Ascending aorta (tissue), 2 donors: ENCODE measurements at regions not wholly inside any gene's neighbourhood (a gene's known extent, or its start where the extent isn't known, plus 50 kb on each side); places are given as distances from the start of the nearest gene placed in this dataset.
"Not testable (repeated sequence)": the region's sequence is repeated elsewhere in the genome, so short reads cannot be mapped to it uniquely, and the experiment has no call there.

Source experiments
- DNase-seq, 2 donors: peaks; one replicate each; pipeline ENCODE4 v3.0.0-alpha.2; 2019; ENCODE audit warnings: low spot score in 2 of 2
- H3K27ac ChIP-seq, 2 donors: fragments of 200-600 bp; sonication (generic); one replicate each; pipeline ENCODE4 v1.5.1; 2016 to 2017; ENCODE audit warnings: mild to moderate bottlenecking in 1 of 2
- H3K27me3 ChIP-seq: fragments of 200-600 bp; sonication (generic); one replicate; pipeline ENCODE4 v1.5.1; 2017
- H3K36me3 ChIP-seq, 2 donors: fragments of 200-600 bp; sonication (generic); one replicate each; pipeline ENCODE4 v1.5.1; 2016
- H3K4me1 ChIP-seq, 2 donors: fragments of 200-600 bp; sonication (generic); one replicate each; pipeline ENCODE4 v1.5.1; 2016 to 2017; ENCODE audit warnings: mild to moderate bottlenecking in 1 of 2
- H3K4me3 ChIP-seq, 2 donors: fragments of 200-600 bp; sonication (generic); one replicate each; pipeline ENCODE4 v1.5.1; 2016 to 2017; ENCODE audit warnings: mild to moderate bottlenecking in 1 of 2
- H3K9me3 ChIP-seq, 2 donors: fragments of 200-600 bp; sonication (generic); one replicate each; pipeline ENCODE4 v1.5.1; 2016
- CTCF ChIP-seq, 3 experiments: fragments of 200-600 bp in 2 of 3; fragments of 450-650 bp in 1 of 3; sonication (generic) in 2 of 3; IDR thresholded peaks; one replicate each; pipeline ENCODE4 v1.5.1; 2016 to 2019; ENCODE audit warnings: antibody characterized with exemption in 3 of 3, mild to moderate bottlenecking in 1 of 3, moderate library complexity in 1 of 3
- intact Hi-C: fragments of 100-400 bp; cut with DNase I; formaldehyde crosslinking; loops from one replicate; pipeline ENCODE4 v1.15.1; 2023

GRCh38 chr4:104330125-104330905 lies 164.4 kb downstream of the CXXC4 start:
- Histone ChIP-seq H3K4me3 (no peak overlapping the region), H3K9me3 (peaks cover 0 to 8% of the 10 kb centered on the region in 2 donors), H3K27me3 (no peaks in the 10 kb centered on the region), H3K4me1 (no peaks in the 10 kb centered on the region), H3K36me3 (no peaks in the 10 kb centered on the region), H3K27ac (no peak overlapping the region)
- no peak for TF ChIP-seq CTCF (IDR thresholded peaks at IDR 0.05)
- no peak for DNase-seq
- intact Hi-C loops = no loop called here

GRCh38 chr4:104326991-104327694 lies 167.6 kb downstream of the CXXC4 start:
- H3K36me3 ChIP-seq, H3K9me3 ChIP-seq, H3K27me3 ChIP-seq, H3K4me3 ChIP-seq, H3K27ac ChIP-seq, DNase-seq, H3K4me1 ChIP-seq, intact Hi-C loops: not testable (repeated sequence)

GRCh38 chr4:104302731-104303130 lies 192.0 kb downstream of the CXXC4 start:
- Histone ChIP-seq H3K4me1 (no peaks in the 10 kb centered on the region), H3K9me3 (no peaks in the 10 kb centered on the region), H3K36me3 (no peaks in the 10 kb centered on the region), H3K27me3 (no peaks in the 10 kb centered on the region), H3K4me3 (no peak overlapping the region), H3K27ac (no peak overlapping the region)
- DNase-seq = no peak
- intact Hi-C loops = no loop called here
- no peak for TF ChIP-seq CTCF (IDR thresholded peaks at IDR 0.05)

- no peaks in the 10 kb centered on the region for H3K9me3 ChIP-seq
Observed at GRCh38 chr4:104294811-104295210, 199.9 kb downstream of the CXXC4 start.

GRCh38 chr4:104286867-104287266 lies 207.8 kb downstream of the CXXC4 start:
- Histone ChIP-seq H3K4me1 (no peaks in the 10 kb centered on the region), H3K27me3 (no peaks in the 10 kb centered on the region), H3K9me3 (no peaks in the 10 kb centered on the region), H3K4me3 (no peak overlapping the region), H3K27ac (no peak overlapping the region), H3K36me3 (no peaks in the 10 kb centered on the region)
- intact Hi-C loops = no loop called here
- TF ChIP-seq CTCF (IDR thresholded peaks at IDR 0.05) = no peak
- DNase-seq = no peak

More at GRCh38 chr4:104294811-104295210, 199.9 kb downstream of the CXXC4 start:
- Histone ChIP-seq H3K27me3 (no peaks in the 10 kb centered on the region), H3K4me1 (no peaks in the 10 kb centered on the region), H3K36me3 (no peaks in the 10 kb centered on the region), H3K27ac (no peak overlapping the region), H3K4me3 (no peak overlapping the region)
- TF ChIP-seq CTCF (IDR thresholded peaks at IDR 0.05) = no peak
- DNase-seq = no peak
- intact Hi-C loops = loop anchor here (1.0 kb wide), 1 partner anchor 9 kb away; no protein-coding TSS in a partner anchor

DNA sequence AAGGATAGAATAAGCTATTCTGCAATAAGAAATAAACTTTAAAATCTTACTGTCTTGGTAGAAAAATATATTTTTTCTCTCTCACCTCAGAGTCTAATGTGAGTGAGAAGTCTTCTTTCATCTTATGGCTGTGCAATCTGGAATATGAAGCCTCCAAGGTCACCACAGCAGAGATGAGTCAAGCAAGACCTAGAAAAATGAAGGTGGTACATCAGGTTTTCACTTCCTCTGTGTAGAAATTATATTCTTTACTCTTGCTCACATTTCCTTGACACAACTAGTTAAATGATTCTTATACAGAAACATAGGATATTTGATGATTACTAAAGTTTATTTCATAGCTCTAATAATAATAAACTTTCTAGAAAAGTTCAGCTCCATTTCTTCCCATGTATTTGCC lies 211.4 kb downstream of the CXXC4 start:
- H3K4me1 ChIP-seq = no peaks in the 10 kb centered on the region
- no peaks in the 10 kb centered on the region for H3K9me3 ChIP-seq
- no peak for TF ChIP-seq CTCF (IDR thresholded peaks at IDR 0.05)

More for the DNA sequence above, 211.4 kb downstream of the CXXC4 start:
- H3K36me3 ChIP-seq = no peaks in the 10 kb centered on the region
- intact Hi-C loops = no loop called here
- DNase-seq = no peak
- H3K4me3 ChIP-seq = no peak overlapping the region
- H3K27ac ChIP-seq = no peak overlapping the region
- no peaks in the 10 kb centered on the region for H3K27me3 ChIP-seq
